HepG2 (cell line): ENCODE measurements at regions not wholly inside any gene's neighbourhood (a gene's known extent, or its start where the extent isn't known, plus 50 kb on each side); places are given as distances from the start of the nearest gene placed in this dataset.

ENCODE experiments used
- ATAC-seq: fragments of 200-7000 bp; cut with Tn5 transposase; 3 replicates; pipeline ENCODE4 v1.9.1; 2020; ENCODE audit warnings: mild to moderate bottlenecking, moderate library complexity
- BruUV-seq: library from RNA; stranded (reverse); fragments of 400-500 nt; replicated peaks from 2 replicates; lab custom pipeline; 2021; lab: Mats Ljungman, UMichigan
- CTCF ChIA-PET: fragments of 300-600 bp; formaldehyde crosslinking; extraction: SDS; loops from one replicate; lab custom pipeline; 2021; ENCODE audit warnings: low total read pairs, inconsistent platforms, low intra/inter-chr PET ratio; lab: Yijun Ruan, JAX
- POLR2A ChIA-PET: fragments of 350-600 bp; sonication (Branson Sonifier 250); formaldehyde crosslinking; loops from one replicate; lab custom pipeline; 2020; ENCODE audit warnings: antibody characterized with exemption, inconsistent platforms; lab: Yijun Ruan, JAX
- DNase-seq: peaks from one replicate; pipeline ENCODE4 v3.0.0-alpha.2; 2015; ENCODE audit warnings: low spot score
- FAIRE-seq: peaks from 3 replicates; lab custom pipeline; 2011; peaks lifted over from hg19 to GRCh38; lab: Jason Lieb, UNC
- H2AFZ ChIP-seq: one replicate; pipeline ENCODE4 v1.6.1; 2011; ENCODE audit warnings: low read length, inconsistent platforms
- H3K27ac ChIP-seq: fragments of 300-600 bp; 3 replicates; pipeline ENCODE4 v1.8.0; 2011; ENCODE audit warnings: mixed run types, mild to moderate bottlenecking, mixed read lengths, low read length, inconsistent platforms; ENCODE audit not compliant: insufficient read depth; ENCODE audit errors: extremely low read length
- H3K27me3 ChIP-seq, 2 experiments: fragments of 200-600 bp in 1 of 2; 2 replicates in 1 of 2; 3 replicates in 1 of 2; pipeline versions ENCODE4 v1.6.0 to v1.8.0; 2011; ENCODE audit warnings: low read length in 2 of 2, mild to moderate bottlenecking in 2 of 2, moderate library complexity in 2 of 2, inconsistent platforms in 1 of 2; ENCODE audit not compliant: insufficient read depth in 2 of 2, control insufficient read depth in 1 of 2
- H3K36me3 ChIP-seq, 2 experiments: fragments of 200-600 bp in 1 of 2; replicated peaks in 1 of 2; 2 replicates in 1 of 2; 3 replicates in 1 of 2; pipeline versions ENCODE4 v1.5.1 to v1.8.0; 2011; ENCODE audit warnings: low read length in 2 of 2, inconsistent platforms in 1 of 2; ENCODE audit not compliant: insufficient read depth in 2 of 2, control insufficient read depth in 1 of 2
- H3K4me1 ChIP-seq: 2 replicates; pipeline ENCODE4 v1.5.1; 2012; ENCODE audit warnings: low read length, inconsistent platforms; ENCODE audit not compliant: insufficient read depth
- H3K4me2 ChIP-seq: 2 replicates; pipeline ENCODE4 v1.6.0; 2011; ENCODE audit warnings: low read depth, low read length, inconsistent platforms
- H3K4me3 ChIP-seq, 3 experiments: fragments of 200-600 bp in 1 of 3; sonication (generic), shearing (Covaris generic) in 1 of 3; replicated peaks in 1 of 3; 2 replicates each; pipeline ENCODE4 v1.5.1; 2011 to 2016; ENCODE audit warnings: low read length in 3 of 3, inconsistent platforms in 2 of 3, low read depth in 2 of 3, mild to moderate bottlenecking in 2 of 3, control low read depth in 1 of 3, mixed read lengths in 1 of 3; ENCODE audit not compliant: insufficient read depth in 1 of 3
- H3K79me2 ChIP-seq: one replicate; pipeline ENCODE4 v1.6.1; 2011; ENCODE audit warnings: low read length, inconsistent platforms; ENCODE audit not compliant: insufficient read depth
- H3K9ac ChIP-seq: 2 replicates; pipeline ENCODE4 v1.6.0; 2011; ENCODE audit warnings: mild to moderate bottlenecking, low read depth, low read length, inconsistent platforms; ENCODE audit not compliant: insufficient read depth
- H3K9me3 ChIP-seq: 2 replicates; pipeline ENCODE4 v1.5.1; 2012; ENCODE audit warnings: mild to moderate bottlenecking, low read length
- H4K20me1 ChIP-seq: 2 replicates; pipeline ENCODE4 v1.6.0; 2011; ENCODE audit warnings: inconsistent platforms, mild to moderate bottlenecking, low read length, moderate library complexity; ENCODE audit not compliant: insufficient read depth
- CEBPB ChIP-seq: IDR thresholded peaks from 2 replicates; pipeline ENCODE4 v1.6.1; 2011; ENCODE audit warnings: low read depth, low read length, improper control_type of control experiment, borderline replicate concordance
- GABPB1 ChIP-seq: IDR thresholded peaks from 2 replicates; pipeline ENCODE4 v1.6.1; 2016; ENCODE audit warnings: mild to moderate bottlenecking, missing genetic modification reagents, moderate library complexity, missing compliant biosample characterization
- HDAC6 ChIP-seq: fragments of 200-600 bp; sonication (generic); IDR thresholded peaks from 2 replicates; pipeline ENCODE4 v1.7.0; 2017; ENCODE audit warnings: mild to moderate bottlenecking, antibody characterized with exemption, low read length, low read depth
- IKZF4 ChIP-seq: sonication (generic); formaldehyde crosslinking; IDR thresholded peaks from 2 replicates; pipeline ENCODE4 v1.5.1; 2020; ENCODE audit warnings: borderline replicate concordance, mild to moderate bottlenecking, low read depth, missing genetic modification reagents; ENCODE audit errors: not compliant biosample characterization
- KAT2B ChIP-seq: fragments of 150-350 bp; IDR thresholded peaks from 2 replicates; pipeline ENCODE4 v1.6.1; 2014; ENCODE audit warnings: low read depth, low read length, borderline replicate concordance
- MXI1 ChIP-seq: IDR thresholded peaks from 3 replicates; pipeline ENCODE4 v1.6.1; 2012; ENCODE audit warnings: low read depth, low read length, inconsistent platforms, borderline replicate concordance
- THAP7 ChIP-seq: sonication (generic); formaldehyde crosslinking; IDR thresholded peaks from 2 replicates; pipeline ENCODE4 v1.8.1; 2023; ENCODE audit warnings: mild to moderate bottlenecking, missing genetic modification reagents
- THAP9 ChIP-seq: sonication (generic); formaldehyde crosslinking; IDR thresholded peaks from 2 replicates; pipeline ENCODE4; 2020; ENCODE audit warnings: missing genetic modification reagents, mild to moderate bottlenecking, borderline replicate concordance
- U2AF2 ChIP-seq: fragments of 200-400 bp; formaldehyde crosslinking; IDR thresholded peaks from 2 replicates; pipeline ENCODE4 v1.6.1; 2017; ENCODE audit warnings: low read depth, mild to moderate bottlenecking, low read length
- YEATS4 ChIP-seq: sonication (generic); formaldehyde crosslinking; IDR thresholded peaks from 2 replicates; pipeline ENCODE4 v1.4.0; 2020; ENCODE audit warnings: missing genetic modification reagents, borderline replicate concordance
- ZHX2 ChIP-seq, 2 experiments: sonication (generic) in 1 of 2; formaldehyde crosslinking in 1 of 2; IDR thresholded peaks; 2 replicates each; pipeline versions ENCODE4 v1.6.1 to v1.9.0; 2014 to 2022; ENCODE audit warnings: antibody characterized with exemption in 1 of 2, borderline replicate concordance in 1 of 2, inconsistent platforms in 1 of 2, low read depth in 1 of 2, missing genetic modification reagents in 1 of 2
- ZNF451 ChIP-seq: sonication (generic); formaldehyde crosslinking; IDR thresholded peaks from 2 replicates; pipeline ENCODE4 v1.5.0; 2020; ENCODE audit warnings: mild to moderate bottlenecking, missing genetic modification reagents
- ZNF563 ChIP-seq: sonication (generic); formaldehyde crosslinking; IDR thresholded peaks from 2 replicates; pipeline ENCODE4 v1.8.0; 2022; ENCODE audit warnings: mild to moderate bottlenecking, moderate library complexity, missing genetic modification reagents
- ZNF780A ChIP-seq: sonication (generic); formaldehyde crosslinking; IDR thresholded peaks from 2 replicates; pipeline ENCODE4 v1.8.0; 2022; ENCODE audit warnings: mild to moderate bottlenecking, missing genetic modification reagents, moderate library complexity
- ZNF891 ChIP-seq: sonication (generic); formaldehyde crosslinking; IDR thresholded peaks from 2 replicates; pipeline ENCODE4 v1.5.0; 2020; ENCODE audit warnings: mild to moderate bottlenecking, missing genetic modification reagents
- ZSCAN29 ChIP-seq: sonication (generic); formaldehyde crosslinking; conservative IDR thresholded peaks from 2 replicates; pipeline ENCODE4 v1.4.0; 2020; ENCODE audit warnings: mild to moderate bottlenecking, missing genetic modification reagents
- WGBS: methylation state at CpG from one replicate; pipeline ENCODE4 v1.1.6; 2017; ENCODE audit warnings: low lambda C conversion rate; 5-methylcytosine and 5-hydroxymethylcytosine counted together
- in situ Hi-C: cut with HindIII; loops from 2 replicates; pipeline ENCODE4 v1.10.0; 2017; ENCODE audit warnings: low pct_unique_long_range_greater_than_20kb; ENCODE audit not compliant: extremely low pct_ligation_motif_present
- intact Hi-C: fragments of 100-400 bp; cut with micrococcal nuclease; formaldehyde crosslinking; loops from one replicate; pipeline ENCODE4 v1.10.0; 2022; ENCODE audit not compliant: unreplicated experiment

- CTCF ChIA-PET, result no interaction called here
- Histone ChIP-seq H3K79me2 (no peaks in the 10 kb centered on the region), H4K20me1 (no peaks in the 10 kb centered on the region), H2AFZ (no peak overlapping the region), H3K4me1 (no peaks in the 10 kb centered on the region), H3K4me3 (no peak overlapping the region), H3K9me3 (no peaks in the 10 kb centered on the region), H3K27me3 (no peaks in the 10 kb centered on the region), H3K27ac (no peak overlapping the region), H3K36me3 (no peaks in the 10 kb centered on the region), H3K9ac (no peak overlapping the region), H3K4me2 (no peak overlapping the region)
- intact Hi-C loops (no loop called here), in situ Hi-C loops (no loop called here)
- FAIRE-seq (no peak), DNase-seq (no peak), ATAC-seq (no peak)
- TF ChIP-seq IKZF4 (CRISPR knock-in tag) (no peak), CEBPB (no peak), ZSCAN29 (no peak), THAP7 (CRISPR knock-in tag) (no peak), ZNF780A (no peak), ZNF891 (CRISPR knock-in tag) (no peak), U2AF2 (no peak), GABPB1 (no peak), ZHX2 (IDR thresholded peaks at IDR 0.05; ENCODE audit: low read depth) (no peak), ZHX2 (CRISPR knock-in tag; IDR thresholded peaks at IDR 0.05; ENCODE audit: borderline replicate concordance) (no peak), YEATS4 (CRISPR knock-in tag) (no peak), HDAC6 (no peak), KAT2B (no peak), MXI1 (no peak), THAP9 (CRISPR knock-in tag) (no peak), ZNF451 (CRISPR knock-in tag) (no peak), ZNF563 (CRISPR knock-in tag) (no peak)
- WGBS, result 2% methylated on average over 3 of the region's 3 CpGs
- POLR2A ChIA-PET, result no interaction called here
- BruUV-seq, result no TSS peak
Measured at GRCh38 chr4:100644150-100644549, 126.3 kb upstream of the EMCN start.
